Mesenchymal stem cell (in vitro differentiated cells and primary cell): ENCODE measurements at regions not wholly inside any gene's neighbourhood (a gene's known extent, or its start where the extent isn't known, plus 50 kb on each side); places are given as distances from the start of the nearest gene placed in this dataset.
A peak's percentile ranks its signal among the peaks of the same experiment; 100 is the strongest.

Source experiments
- DNase-seq: peaks from one replicate; pipeline ENCODE4 v3.0.0-alpha.2; 2013
- H2AFZ ChIP-seq: one replicate; pipeline ENCODE4 v1.6.1; 2013; ENCODE audit warnings: low read depth, mild to moderate bottlenecking, control low read depth, inconsistent platforms, low read length, moderate library complexity
- H2AK5ac ChIP-seq: 2 replicates; pipeline ENCODE4 v1.6.1; 2013; ENCODE audit warnings: low read length, moderate library complexity, mild to moderate bottlenecking, inconsistent platforms; ENCODE audit not compliant: severe bottlenecking
- H2BK120ac ChIP-seq: one replicate; pipeline ENCODE4 v1.6.1; 2013; ENCODE audit warnings: low read depth, mild to moderate bottlenecking, inconsistent platforms, low read length, moderate library complexity
- H2BK12ac ChIP-seq, 2 experiments: one replicate each; pipeline ENCODE4 v1.6.1; 2013; ENCODE audit warnings: inconsistent platforms in 2 of 2, low read length in 2 of 2, mild to moderate bottlenecking in 2 of 2, moderate library complexity in 2 of 2, control low read depth in 1 of 2
- H2BK15ac ChIP-seq: one replicate; pipeline ENCODE4 v1.6.1; 2013; ENCODE audit warnings: mild to moderate bottlenecking, low read depth, inconsistent platforms; ENCODE audit not compliant: poor library complexity, severe bottlenecking
- H2BK5ac ChIP-seq: 2 replicates; pipeline ENCODE4 v1.6.1; 2013; ENCODE audit warnings: low read depth, mild to moderate bottlenecking, low read length, control low read depth, inconsistent platforms; ENCODE audit not compliant: poor library complexity, severe bottlenecking
- H3K14ac ChIP-seq, 2 experiments: one replicate each; pipeline ENCODE4 v1.6.1; 2013; ENCODE audit warnings: inconsistent platforms in 2 of 2, low read length in 2 of 2, control low read depth in 1 of 2, mild to moderate bottlenecking in 1 of 2, moderate library complexity in 1 of 2
- H3K18ac ChIP-seq, 2 experiments: one replicate each; pipeline ENCODE4 v1.6.1; 2013; ENCODE audit warnings: inconsistent platforms in 2 of 2, low read length in 2 of 2, control low read depth in 1 of 2, low read depth in 1 of 2, mild to moderate bottlenecking in 1 of 2
- H3K23ac ChIP-seq, 2 experiments: one replicate each; pipeline ENCODE4 v1.6.1; 2013; ENCODE audit warnings: inconsistent platforms in 2 of 2, low read length in 2 of 2, mild to moderate bottlenecking in 2 of 2, moderate library complexity in 2 of 2, control low read depth in 1 of 2
- H3K27ac ChIP-seq: 2 replicates; pipeline ENCODE4 v1.5.1; 2013; ENCODE audit warnings: mild to moderate bottlenecking, moderate library complexity, low read length, control low read depth, inconsistent platforms; ENCODE audit not compliant: poor library complexity, severe bottlenecking
- H3K27me3 ChIP-seq, 2 experiments: 2 replicates each; pipeline versions ENCODE4 v1.6.1 to v1.7.0; 2013; ENCODE audit warnings: low read length in 2 of 2, mild to moderate bottlenecking in 2 of 2, moderate library complexity in 2 of 2, control low read depth in 1 of 2, inconsistent platforms in 1 of 2; ENCODE audit not compliant: control insufficient read depth in 1 of 2, insufficient read depth in 1 of 2
- H3K36me3 ChIP-seq, 2 experiments: 2 replicates each; pipeline versions ENCODE4 v1.6.1 to v1.7.0; 2013; ENCODE audit warnings: low read length in 2 of 2, control low read depth in 1 of 2, inconsistent platforms in 1 of 2, low read depth in 1 of 2, mild to moderate bottlenecking in 1 of 2; ENCODE audit not compliant: insufficient read depth in 2 of 2, control insufficient read depth in 1 of 2
- H3K4ac ChIP-seq, 2 experiments: one replicate each; pipeline ENCODE4 v1.6.1; 2013; ENCODE audit warnings: inconsistent platforms in 2 of 2, low read length in 2 of 2, mild to moderate bottlenecking in 2 of 2, moderate library complexity in 2 of 2, control low read depth in 1 of 2, low read depth in 1 of 2
- H3K4me1 ChIP-seq: 2 replicates; pipeline ENCODE4 v1.6.1; 2013; ENCODE audit warnings: low read depth, low read length, control low read depth; ENCODE audit not compliant: control insufficient read depth, insufficient read depth
- H3K4me2 ChIP-seq: 2 replicates; pipeline ENCODE4 v1.6.1; 2013; ENCODE audit warnings: low read length, mild to moderate bottlenecking, inconsistent platforms; ENCODE audit not compliant: poor library complexity, severe bottlenecking
- H3K4me3 ChIP-seq, 2 experiments: 2 replicates each; pipeline versions ENCODE4 v1.5.1 to v1.7.0; 2013; ENCODE audit warnings: low read length in 2 of 2, mild to moderate bottlenecking in 2 of 2, control low read depth in 1 of 2, low read depth in 1 of 2; ENCODE audit not compliant: insufficient read depth in 1 of 2
- H3K79me1 ChIP-seq: replicated peaks from 2 replicates; pipeline ENCODE4 v1.6.1; 2013; ENCODE audit warnings: mild to moderate bottlenecking, control low read depth, low read length, inconsistent platforms; ENCODE audit not compliant: poor library complexity, severe bottlenecking
- H3K9ac ChIP-seq: 2 replicates; pipeline ENCODE4 v1.7.0; 2013; ENCODE audit warnings: mild to moderate bottlenecking, low read length, moderate library complexity
- H3K9me3 ChIP-seq: 2 replicates; pipeline ENCODE4 v1.7.0; 2013; ENCODE audit warnings: mild to moderate bottlenecking, low read length; ENCODE audit not compliant: control insufficient read depth
- H4K8ac ChIP-seq: one replicate; pipeline ENCODE4 v1.6.1; 2013; ENCODE audit warnings: inconsistent platforms, mild to moderate bottlenecking, low read length, moderate library complexity
- H4K91ac ChIP-seq: one replicate; pipeline ENCODE4 v1.6.1; 2013; ENCODE audit warnings: mild to moderate bottlenecking, low read length, inconsistent platforms
- WGBS: methylation state at CpG from one replicate; pipeline ENCODE4 v1.1.7; 2013; ENCODE audit warnings: mixed read lengths; 5-methylcytosine and 5-hydroxymethylcytosine counted together

DNA sequence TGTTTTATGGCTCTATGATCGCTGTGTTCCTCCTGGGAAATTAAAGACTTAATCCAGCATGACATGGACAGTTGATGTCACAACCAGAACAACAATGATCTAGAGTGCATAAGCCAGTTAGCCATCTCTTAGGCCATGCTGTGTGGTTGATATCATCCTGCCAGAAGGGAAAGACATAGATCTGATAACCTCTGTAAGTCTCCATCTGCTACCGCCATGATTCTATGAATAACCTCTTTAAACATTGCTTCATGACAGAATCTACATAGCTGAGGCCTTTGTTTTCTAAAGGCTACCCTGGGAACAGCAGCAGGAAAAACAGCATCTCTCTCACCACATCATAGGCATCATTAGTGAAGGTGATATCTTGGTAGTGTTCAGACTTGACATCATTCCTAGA, 117.6 kb upstream of the PHACTR1 start:
- WGBS: 98% methylated on average over 2 of the region's 2 CpGs
- no peaks in the 10 kb centered on the region for H3K27me3 ChIP-seq
- no peak overlapping the region for H4K91ac ChIP-seq
- no peak overlapping the region for H4K8ac ChIP-seq
- peak overlapping the region; percentile 44 for H2AK5ac ChIP-seq
- H3K4me3 ChIP-seq: no peak overlapping the region
- peak overlapping the region in 1 of 2 experiments; percentile 19 for H3K18ac ChIP-seq
- no peak for DNase-seq
- H3K23ac ChIP-seq: no peak overlapping the region
- H3K4me1 ChIP-seq: peaks cover 9% of the 10 kb centered on the region
- no peaks in the 10 kb centered on the region for H3K9me3 ChIP-seq
- H2BK120ac ChIP-seq: no peak overlapping the region
- H3K79me1 ChIP-seq: peaks cover 2% of the 10 kb centered on the region
- no peak overlapping the region for H3K27ac ChIP-seq
- H2AFZ ChIP-seq: no peak overlapping the region
- H3K4me2 ChIP-seq: no peak overlapping the region
- no peak overlapping the region for H2BK5ac ChIP-seq
- H3K4ac ChIP-seq: no peak overlapping the region
- no peak overlapping the region for H2BK15ac ChIP-seq
- H3K9ac ChIP-seq: no peak overlapping the region
- H3K36me3 ChIP-seq: no peaks in the 10 kb centered on the region
- no peak overlapping the region for H2BK12ac ChIP-seq
- no peak overlapping the region for H3K14ac ChIP-seq

DNA sequence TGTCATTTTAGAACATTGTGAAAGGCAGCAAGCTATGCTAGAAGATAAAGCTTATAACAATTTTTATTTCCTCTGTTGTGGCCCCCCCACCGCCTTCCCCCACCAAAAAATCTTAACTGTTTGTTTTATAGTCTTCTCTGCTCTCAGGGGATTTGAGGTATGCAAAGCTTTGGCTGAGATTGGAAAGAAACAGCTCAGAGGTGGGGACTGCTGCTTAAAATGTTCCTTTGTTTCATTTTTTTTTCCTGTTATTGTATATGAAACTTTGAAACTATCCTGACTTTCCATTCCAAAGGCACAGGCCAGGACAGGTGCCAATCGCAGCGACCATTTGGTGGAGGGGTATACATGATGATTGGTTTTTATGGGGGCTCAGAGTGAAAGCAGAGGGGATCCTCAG, 114.7 kb upstream of the PHACTR1 start:
- no peak overlapping the region for H3K18ac ChIP-seq
- no peak overlapping the region for H3K4ac ChIP-seq
- H3K27ac ChIP-seq: no peak overlapping the region
- H3K9ac ChIP-seq: no peak overlapping the region
- WGBS: 100% methylated on average over 2 of the region's 3 CpGs
- H3K79me1 ChIP-seq: peaks cover 2% of the 10 kb centered on the region
- no peak overlapping the region for H3K4me2 ChIP-seq
- peak overlapping the region; percentile 34 for H2BK5ac ChIP-seq
- H2BK120ac ChIP-seq: no peak overlapping the region
- DNase-seq: no peak
- no peak overlapping the region for H3K23ac ChIP-seq
- H3K36me3 ChIP-seq: no peaks in the 10 kb centered on the region
- H2BK12ac ChIP-seq: no peak overlapping the region
- no peaks in the 10 kb centered on the region for H3K9me3 ChIP-seq
- H2AFZ ChIP-seq: no peak overlapping the region
- H3K14ac ChIP-seq: no peak overlapping the region
- no peak overlapping the region for H2BK15ac ChIP-seq
- H4K91ac ChIP-seq: no peak overlapping the region
- peak overlapping the region; percentile 33 for H2AK5ac ChIP-seq
- H4K8ac ChIP-seq: no peak overlapping the region
- no peak overlapping the region for H3K4me3 ChIP-seq
- H3K4me1 ChIP-seq: peaks cover 2% of the 10 kb centered on the region
- H3K27me3 ChIP-seq: no peaks in the 10 kb centered on the region

DNA sequence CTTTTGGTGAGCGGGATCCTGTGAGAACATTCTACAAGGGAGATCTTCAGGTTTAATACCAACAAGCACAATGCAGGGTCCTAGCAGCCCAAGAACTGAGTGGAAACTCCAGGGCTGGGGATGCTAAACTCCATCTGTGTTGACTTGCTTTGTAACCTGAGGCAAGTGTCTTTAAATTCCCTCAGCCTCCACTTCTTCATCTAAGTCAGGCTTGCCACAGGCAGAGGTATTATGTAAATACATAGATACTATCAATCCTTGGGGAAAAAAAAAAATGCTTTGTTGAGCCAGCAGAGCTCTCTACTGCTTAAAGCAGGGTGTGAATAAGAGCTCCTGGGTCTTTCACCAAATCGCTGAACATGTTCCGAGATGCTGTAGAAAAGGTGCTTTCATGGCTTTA, 114.2 kb upstream of the PHACTR1 start:
- no peak overlapping the region for H3K23ac ChIP-seq
- no peak overlapping the region for H3K4me2 ChIP-seq
- H4K8ac ChIP-seq: no peak overlapping the region
- no peaks in the 10 kb centered on the region for H3K27me3 ChIP-seq
- no peak overlapping the region for H2AFZ ChIP-seq
- 92% methylated on average over 3 of the region's 3 CpGs for WGBS
- H2BK12ac ChIP-seq: no peak overlapping the region
- no peak for DNase-seq
- H2AK5ac ChIP-seq: peak overlapping the region; percentile 95
- H4K91ac ChIP-seq: no peak overlapping the region
- H2BK5ac ChIP-seq: peak overlapping the region; percentile 20
- no peak overlapping the region for H2BK15ac ChIP-seq
- peaks cover 2% of the 10 kb centered on the region for H3K4me1 ChIP-seq
- H3K27ac ChIP-seq: no peak overlapping the region
- H3K18ac ChIP-seq: peak overlapping the region in 1 of 2 experiments; percentile 34
- H3K14ac ChIP-seq: no peak overlapping the region
- H3K9ac ChIP-seq: no peak overlapping the region
- H2BK120ac ChIP-seq: no peak overlapping the region
- no peaks in the 10 kb centered on the region for H3K9me3 ChIP-seq
- no peak overlapping the region for H3K4me3 ChIP-seq
- H3K4ac ChIP-seq: peak overlapping the region in 1 of 2 experiments; percentile 11
- H3K79me1 ChIP-seq: peaks cover 2% of the 10 kb centered on the region
- no peaks in the 10 kb centered on the region for H3K36me3 ChIP-seq

GRCh38 chr6:12602951-12603672, 113.5 kb upstream of the PHACTR1 start:
- H3K23ac ChIP-seq: no peak overlapping the region
- H2AK5ac ChIP-seq: peak overlapping the region; percentile 95
- no peak overlapping the region for H3K18ac ChIP-seq
- H3K4me3 ChIP-seq: no peak overlapping the region
- no peak overlapping the region for H2BK12ac ChIP-seq
- H3K36me3 ChIP-seq: no peaks in the 10 kb centered on the region
- no peak overlapping the region for H2BK120ac ChIP-seq
- DNase-seq: peak; percentile 63
- peaks cover 4% of the 10 kb centered on the region for H3K4me1 ChIP-seq
- no peak overlapping the region for H4K91ac ChIP-seq
- H3K79me1 ChIP-seq: peaks cover 2% of the 10 kb centered on the region
- no peak overlapping the region for H2BK5ac ChIP-seq
- no peaks in the 10 kb centered on the region for H3K27me3 ChIP-seq
- H3K4ac ChIP-seq: no peak overlapping the region
- H3K9me3 ChIP-seq: no peaks in the 10 kb centered on the region
- no peak overlapping the region for H2AFZ ChIP-seq
- peak overlapping the region; percentile 2 for H3K27ac ChIP-seq
- H3K14ac ChIP-seq: no peak overlapping the region
- H4K8ac ChIP-seq: no peak overlapping the region
- H3K4me2 ChIP-seq: no peak overlapping the region
- no peak overlapping the region for H2BK15ac ChIP-seq
- WGBS: 87% methylated on average over 4 of the region's 6 CpGs
- H3K9ac ChIP-seq: no peak overlapping the region
